Mesothelial cell of epicardium (in vitro differentiated cells): ENCODE measurements at regions not wholly inside any gene's neighbourhood (a gene's known extent, or its start where the extent isn't known, plus 50 kb on each side); places are given as distances from the start of the nearest gene placed in this dataset.

Experiments used
- DNase-seq, 2 experiments: peaks; one replicate each; pipeline ENCODE4 v3.0.0; 2021; ENCODE audit warnings: low spot score in 2 of 2; ENCODE audit not compliant: unreplicated experiment in 2 of 2
- H3K27ac Mint-ChIP-seq: 2 replicates; pipeline ENCODE4 v1.8.0; 2021; ENCODE audit warnings: mixed read lengths
- H3K27me3 Mint-ChIP-seq: 2 replicates; pipeline ENCODE4 v1.8.0; 2021; ENCODE audit warnings: low read depth, mixed read lengths
- H3K36me3 Mint-ChIP-seq: 2 replicates; pipeline ENCODE4 v1.8.0; 2021; ENCODE audit warnings: mixed read lengths
- H3K4me1 Mint-ChIP-seq: 2 replicates; pipeline ENCODE4 v1.8.0; 2021; ENCODE audit warnings: mixed read lengths
- H3K4me3 Mint-ChIP-seq: 2 replicates; pipeline ENCODE4 v1.8.0; 2021; ENCODE audit warnings: mild to moderate bottlenecking, moderate library complexity, mixed read lengths
- H3K9me3 Mint-ChIP-seq: 2 replicates; pipeline ENCODE4 v1.8.0; 2021; ENCODE audit warnings: mixed read lengths
- CTCF ChIP-seq: fragments of 200-600 bp; sonication (generic); IDR thresholded peaks from one replicate; pipeline ENCODE4 v1.5.0; 2021; ENCODE audit warnings: antibody characterized with exemption; ENCODE audit not compliant: unreplicated experiment

GRCh38 chr6:163952005-163952404 is 537.5 kb downstream of the QKI start:
- Mint-ChIP-seq H3K4me1 (peaks cover 7% of the 10 kb centered on the region), H3K4me3 (no peak overlapping the region), H3K9me3 (no peaks in the 10 kb centered on the region), H3K27ac (no peak overlapping the region), H3K27me3 (peaks cover 3% of the 10 kb centered on the region), H3K36me3 (no peaks in the 10 kb centered on the region)
- TF ChIP-seq CTCF = no peak
- no peak for DNase-seq

- DNase-seq = no peak
- no peaks in the 10 kb centered on the region for H3K9me3 Mint-ChIP-seq
- H3K4me1 Mint-ChIP-seq = peaks cover 9% of the 10 kb centered on the region
- no peaks in the 10 kb centered on the region for H3K36me3 Mint-ChIP-seq
- no peak overlapping the region for H3K27ac Mint-ChIP-seq
- TF ChIP-seq CTCF = no peak
- H3K4me3 Mint-ChIP-seq = no peak overlapping the region
- H3K27me3 Mint-ChIP-seq = peaks cover 3% of the 10 kb centered on the region
Observed at GRCh38 chr6:163951326-163951725, 536.8 kb downstream of the QKI start.

GRCh38 chr6:163950159-163950558 is 535.6 kb downstream of the QKI start:
- no peaks in the 10 kb centered on the region for H3K9me3 Mint-ChIP-seq
- H3K36me3 Mint-ChIP-seq = no peaks in the 10 kb centered on the region
- peaks cover 3% of the 10 kb centered on the region for H3K27me3 Mint-ChIP-seq
- no peak overlapping the region for H3K27ac Mint-ChIP-seq
- no peak overlapping the region for H3K4me3 Mint-ChIP-seq
- H3K4me1 Mint-ChIP-seq = peaks cover 19% of the 10 kb centered on the region
- TF ChIP-seq CTCF = no peak
- DNase-seq = no peak

GRCh38 chr6:163949431-163949830 is 534.9 kb downstream of the QKI start:
- no peak overlapping the region for H3K4me3 Mint-ChIP-seq
- H3K9me3 Mint-ChIP-seq = no peaks in the 10 kb centered on the region
- no peak overlapping the region for H3K27ac Mint-ChIP-seq
- H3K4me1 Mint-ChIP-seq = peaks cover 23% of the 10 kb centered on the region
- DNase-seq = no peak
- no peak for TF ChIP-seq CTCF
- no peaks in the 10 kb centered on the region for H3K36me3 Mint-ChIP-seq
- peaks cover 3% of the 10 kb centered on the region for H3K27me3 Mint-ChIP-seq

- Mint-ChIP-seq H3K4me3 (no peak overlapping the region), H3K9me3 (no peaks in the 10 kb centered on the region), H3K4me1 (peaks cover 35% of the 10 kb centered on the region), H3K27me3 (peaks cover 3% of the 10 kb centered on the region), H3K36me3 (no peaks in the 10 kb centered on the region), H3K27ac (no peak overlapping the region)
- no peak for DNase-seq
- TF ChIP-seq CTCF = no peak
Observed at GRCh38 chr6:163948250-163948649, 533.7 kb downstream of the QKI start.

GRCh38 chr6:163947276-163947675 is 532.8 kb downstream of the QKI start:
- Mint-ChIP-seq H3K4me1 (peaks cover 40% of the 10 kb centered on the region), H3K9me3 (no peaks in the 10 kb centered on the region), H3K4me3 (no peak overlapping the region), H3K27ac (no peak overlapping the region), H3K36me3 (no peaks in the 10 kb centered on the region), H3K27me3 (peaks cover 3% of the 10 kb centered on the region)
- no peak for TF ChIP-seq CTCF
- DNase-seq = no peak
